GM21360 (cell line): ENCODE measurements at regions not wholly inside any gene's neighbourhood (a gene's known extent, or its start where the extent isn't known, plus 50 kb on each side); places are given as distances from the start of the nearest gene placed in this dataset.

ENCODE experiments used
- ATAC-seq: cut with Tn5 transposase; IDR thresholded peaks from one replicate; pipeline ENCODE4 v1.9.1; 2021; ENCODE audit warnings: mild to moderate bottlenecking, moderate library complexity; ENCODE audit not compliant: unreplicated experiment

- ATAC-seq = no peak
Observed at GRCh38 chr9:89829346-89829745, 224.5 kb downstream of the GADD45G start.

GRCh38 chr9:89835666-89836065 lies 230.9 kb downstream of the GADD45G start:
- ATAC-seq = no peak

DNA sequence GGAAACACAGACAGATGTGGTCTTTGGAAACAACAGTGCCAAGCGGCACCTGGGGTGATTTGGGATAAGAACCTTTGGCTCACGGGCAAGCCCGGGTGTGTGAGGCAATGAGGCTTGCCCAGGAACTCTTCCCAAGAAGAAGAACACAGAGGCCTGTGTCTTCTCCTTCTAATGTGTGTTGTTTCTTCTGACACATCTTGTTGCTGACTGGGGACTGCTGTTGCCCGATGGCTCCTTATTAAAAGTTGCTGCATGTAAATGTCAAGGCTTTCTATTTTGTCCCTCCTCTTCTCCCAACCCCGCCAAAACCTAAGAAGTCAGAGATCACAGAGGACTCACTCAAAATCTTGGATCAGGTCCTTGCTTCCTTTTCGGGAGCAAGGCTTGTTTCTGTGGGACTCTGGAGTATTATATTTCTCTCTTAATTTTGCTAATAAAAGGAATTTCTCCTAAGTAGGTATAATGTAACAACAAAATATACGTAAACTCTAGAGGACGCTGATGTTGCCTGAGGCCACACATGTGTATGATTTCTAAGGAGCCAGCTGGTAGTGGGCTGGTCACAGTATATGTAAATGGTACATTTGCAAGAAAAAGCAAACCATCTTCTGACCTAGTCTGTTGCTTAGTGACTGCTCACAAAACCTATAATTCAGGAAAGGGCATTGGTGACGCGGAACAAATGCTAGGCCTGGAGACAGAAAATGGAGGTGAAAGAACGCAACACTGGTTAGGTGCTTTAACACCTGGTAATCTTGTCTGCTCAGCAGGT lies 232.5 kb downstream of the GADD45G start:
- no peak for ATAC-seq

GRCh38 chr9:89837934-89838310 lies 233.1 kb downstream of the GADD45G start:
- no peak for ATAC-seq

DNA sequence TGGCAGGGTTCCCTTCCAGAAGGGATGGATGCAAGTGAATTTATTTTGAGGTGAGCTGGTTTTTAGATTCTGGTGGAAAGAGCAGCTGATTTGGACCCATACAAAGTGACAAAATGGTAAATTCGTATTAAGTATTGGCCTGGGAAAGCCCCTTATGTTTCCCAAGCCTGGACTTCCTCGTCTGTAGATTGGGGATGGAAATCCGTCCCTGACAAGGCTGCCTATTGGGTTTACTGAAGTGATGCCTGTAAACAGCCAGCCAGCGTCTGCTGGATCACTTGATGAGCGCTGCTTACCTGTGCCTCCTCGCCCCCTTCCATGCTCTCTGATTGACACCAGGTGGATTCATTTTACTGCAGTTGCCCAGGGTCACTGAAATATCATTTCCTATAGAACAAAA lies 233.8 kb downstream of the GADD45G start:
- ATAC-seq = no peak

DNA sequence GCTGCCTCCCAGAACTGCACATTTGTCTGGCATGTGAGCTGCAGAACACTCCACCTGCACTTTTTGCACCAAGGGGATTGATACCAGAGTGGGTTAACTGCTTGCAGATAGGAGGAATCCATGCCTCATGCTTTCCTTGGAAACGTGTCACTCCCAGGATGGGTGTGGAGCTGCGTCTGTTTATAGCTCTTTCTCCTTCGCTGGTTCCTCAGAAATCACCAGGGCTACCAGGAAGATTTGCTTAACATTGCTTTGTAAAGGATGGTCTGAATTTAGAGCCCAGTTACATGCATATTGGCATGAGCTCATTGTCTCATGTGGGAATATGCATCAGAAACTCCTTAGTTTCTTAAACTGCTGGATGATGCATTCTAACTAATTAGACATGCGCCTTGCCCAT lies 234.6 kb downstream of the GADD45G start:
- ATAC-seq = no peak

- ATAC-seq = no peak
Observed at GRCh38 chr9:89839952-89840351, 235.1 kb downstream of the GADD45G start.

- ATAC-seq = no peak
Observed at GRCh38 chr9:89841456-89841855, 236.6 kb downstream of the GADD45G start.

GRCh38 chr9:89842267-89842768 lies 237.5 kb downstream of the GADD45G start:
- ATAC-seq = no peak

DNA sequence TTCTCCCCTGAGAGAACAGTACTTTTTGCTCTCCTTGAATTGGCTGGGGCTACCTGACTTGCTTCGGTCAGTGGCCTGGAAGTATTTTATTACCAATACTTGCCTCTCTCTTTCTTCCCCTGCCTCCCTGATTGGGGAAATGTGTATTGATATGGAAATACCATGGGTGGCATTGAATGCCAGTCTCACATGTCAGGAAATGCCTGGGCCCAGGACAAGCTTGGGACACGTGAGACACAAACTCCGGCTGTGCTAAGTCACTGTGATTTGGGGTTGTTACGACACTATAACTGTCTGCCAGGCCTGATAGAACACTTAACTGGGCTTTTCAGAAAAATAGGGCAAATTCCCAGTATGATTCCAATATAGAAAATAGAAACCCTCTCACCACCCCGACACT lies 238.3 kb downstream of the GADD45G start:
- no peak for ATAC-seq

DNA sequence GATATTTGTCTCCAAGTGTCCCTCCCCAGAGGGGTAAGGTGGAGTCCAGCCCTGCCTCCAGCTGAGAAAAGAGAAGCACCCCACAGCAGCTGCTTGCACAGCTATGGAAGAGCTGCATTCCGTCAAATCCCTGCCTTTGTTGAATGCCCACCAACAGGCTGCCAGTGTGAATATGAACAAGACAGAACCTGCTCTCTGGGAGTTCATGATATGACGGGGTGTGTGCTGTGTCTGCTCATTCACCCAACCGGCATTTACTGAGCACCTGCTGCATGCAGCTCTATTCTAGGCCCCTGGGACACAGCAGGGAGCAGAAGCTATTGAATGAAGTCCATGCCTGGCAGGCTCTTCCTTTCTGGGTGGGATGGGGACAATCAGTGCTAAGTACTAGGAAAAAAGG lies 238.8 kb downstream of the GADD45G start:
- ATAC-seq = no peak

GRCh38 chr9:89844075-89844474 lies 239.3 kb downstream of the GADD45G start:
- ATAC-seq = no peak

GRCh38 chr9:89844535-89844934 lies 239.7 kb downstream of the GADD45G start:
- ATAC-seq = no peak

- ATAC-seq = no peak
Observed at GRCh38 chr9:89845321-89845720, 240.5 kb downstream of the GADD45G start.

- ATAC-seq = no peak
Observed at GRCh38 chr9:89845862-89846261, 241.1 kb downstream of the GADD45G start.

DNA sequence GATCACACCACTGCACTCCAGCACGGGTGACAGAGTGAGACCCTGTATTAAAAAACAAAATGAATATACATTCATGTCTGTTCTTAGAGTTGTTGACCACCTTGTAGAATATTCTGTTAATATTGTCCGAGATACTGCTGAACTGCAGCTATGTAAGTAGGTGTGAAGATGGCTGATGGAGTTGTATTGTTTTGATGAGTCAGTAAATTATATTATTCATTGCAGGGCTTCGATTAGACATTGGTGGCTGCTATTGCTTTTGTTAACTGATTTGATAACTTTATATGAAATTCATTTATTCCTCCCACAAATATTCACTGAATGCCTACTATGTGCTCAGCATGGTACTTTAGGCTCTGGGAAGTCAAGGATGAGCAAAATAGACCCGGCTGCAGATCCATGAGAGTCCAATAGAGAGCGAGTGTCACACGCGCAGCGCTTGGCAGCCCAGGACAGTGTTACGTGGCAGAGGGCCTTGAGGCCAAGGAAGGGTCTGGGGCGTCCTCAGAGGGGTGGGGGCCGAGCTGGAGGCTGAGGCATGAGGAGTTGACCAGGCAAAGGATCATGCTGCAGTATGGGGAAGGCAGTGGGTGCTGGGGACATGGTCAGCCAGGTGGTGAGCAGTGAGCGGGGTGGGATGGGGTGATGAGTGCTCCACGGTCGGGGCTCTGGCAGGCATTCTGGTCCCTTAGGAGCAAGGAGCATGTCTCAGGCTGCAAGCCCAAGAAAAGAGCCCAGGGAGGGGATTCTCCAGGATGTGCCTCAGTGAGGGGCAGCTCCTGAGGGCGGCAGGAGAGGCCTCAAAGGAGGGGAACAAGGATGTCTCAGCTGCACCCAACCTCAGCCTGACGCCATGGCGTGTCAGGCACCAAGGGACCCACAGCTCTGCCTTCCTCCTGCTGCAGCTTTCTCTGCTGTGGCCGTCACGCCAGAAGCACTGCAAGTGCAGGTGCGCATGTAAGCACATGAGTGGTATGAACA lies 243.5 kb downstream of the GADD45G start:
- no peak for ATAC-seq

DNA sequence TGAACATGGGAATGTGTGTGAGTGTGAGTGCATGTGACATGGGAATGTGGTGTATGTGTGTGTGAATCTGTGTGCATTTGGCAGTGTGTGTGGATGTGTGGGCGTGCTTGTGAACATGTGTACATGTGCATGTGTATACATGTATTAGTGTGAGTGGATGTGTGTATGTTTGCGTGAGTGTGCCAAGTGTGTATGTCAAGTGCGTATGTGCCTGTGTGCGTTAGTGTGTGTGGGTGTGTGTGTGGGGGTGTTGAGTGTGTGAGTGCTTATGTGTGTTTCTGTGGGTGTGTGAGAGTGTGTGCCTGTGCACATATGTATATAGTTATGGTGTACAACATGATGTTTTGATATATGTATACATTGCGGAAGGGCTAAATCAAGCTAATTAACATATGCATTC lies 244.3 kb downstream of the GADD45G start:
- no peak for ATAC-seq

DNA sequence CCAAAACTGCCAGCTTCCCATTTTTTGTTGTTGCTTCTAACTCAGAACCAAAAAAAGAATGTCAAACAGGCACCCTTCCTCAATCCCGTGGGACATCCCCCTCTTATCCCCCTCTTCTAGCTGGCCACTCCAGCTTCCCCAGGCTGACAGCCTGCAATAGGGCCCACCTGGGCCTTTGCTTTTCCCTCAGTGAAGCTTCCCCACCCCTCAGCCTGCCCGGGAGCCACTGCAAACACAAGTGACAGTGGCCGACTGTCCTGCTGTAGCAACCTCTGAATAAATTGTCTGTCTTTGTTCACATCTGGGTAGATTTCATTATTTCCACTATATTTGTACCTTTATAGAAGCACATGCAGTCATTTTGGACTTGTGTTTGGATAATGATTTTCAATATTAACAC lies 245.3 kb downstream of the GADD45G start:
- no peak for ATAC-seq

GRCh38 chr9:89850631-89851325 lies 246.0 kb downstream of the GADD45G start:
- ATAC-seq = no peak

- ATAC-seq = no peak
Observed at GRCh38 chr9:89853161-89853560, 248.3 kb downstream of the GADD45G start.

- ATAC-seq = no peak
Observed at GRCh38 chr9:89853931-89854330, 249.1 kb downstream of the GADD45G start.
